Endodermal cell (in vitro differentiated cells): ENCODE measurements at regions not wholly inside any gene's neighbourhood (a gene's known extent, or its start where the extent isn't known, plus 50 kb on each side); places are given as distances from the start of the nearest gene placed in this dataset.

ENCODE experiments used
- DNase-seq: peaks from one replicate; pipeline ENCODE4 v3.0.0-alpha.2; 2017
- H3K27ac ChIP-seq: 2 replicates; pipeline ENCODE4 v1.5.1; 2013; ENCODE audit warnings: mild to moderate bottlenecking, low read depth, low read length, moderate library complexity
- H3K27me3 ChIP-seq: 2 replicates; pipeline ENCODE4 v1.6.1; 2013; ENCODE audit warnings: mild to moderate bottlenecking, low read length, moderate library complexity; ENCODE audit not compliant: insufficient read depth, control insufficient read depth, poor library complexity, severe bottlenecking
- H3K36me3 ChIP-seq: 2 replicates; pipeline ENCODE4 v1.7.0; 2013; ENCODE audit warnings: mild to moderate bottlenecking, low read length, moderate library complexity; ENCODE audit not compliant: control insufficient read depth, insufficient read depth
- H3K4me1 ChIP-seq: one replicate; pipeline ENCODE4 v1.7.0; 2013; ENCODE audit warnings: low read length; ENCODE audit not compliant: control insufficient read depth, insufficient read depth
- H3K4me3 ChIP-seq: 2 replicates; pipeline ENCODE4 v1.5.1; 2013; ENCODE audit warnings: mild to moderate bottlenecking, low read length, moderate library complexity
- H3K9ac ChIP-seq: 2 replicates; pipeline ENCODE4 v1.6.1; 2013; ENCODE audit warnings: mild to moderate bottlenecking, low read length, moderate library complexity; ENCODE audit not compliant: poor library complexity, severe bottlenecking; ENCODE audit errors: extremely low read depth
- H3K9me3 ChIP-seq: 2 replicates; pipeline ENCODE4 v1.6.1; 2013; ENCODE audit warnings: mild to moderate bottlenecking, low read length, moderate library complexity; ENCODE audit not compliant: control insufficient read depth
- H3K27ac Mint-ChIP-seq: 2 replicates; pipeline ENCODE4 v1.8.0; 2020; ENCODE audit warnings: mixed read lengths
- H3K27me3 Mint-ChIP-seq: 2 replicates; pipeline ENCODE4 v1.8.0; 2021; ENCODE audit warnings: mild to moderate bottlenecking, mixed read lengths; ENCODE audit not compliant: insufficient read depth
- H3K36me3 Mint-ChIP-seq: 2 replicates; pipeline ENCODE4 v1.8.0; 2020; ENCODE audit warnings: low read depth, mixed read lengths
- H3K4me1 Mint-ChIP-seq: 2 replicates; pipeline ENCODE4 v1.8.0; 2020; ENCODE audit warnings: mixed read lengths
- H3K4me3 Mint-ChIP-seq: 2 replicates; pipeline ENCODE4 v1.8.0; 2020; ENCODE audit warnings: mild to moderate bottlenecking, moderate library complexity, mixed read lengths
- H3K9me3 Mint-ChIP-seq: 2 replicates; pipeline ENCODE4 v1.8.0; 2020; ENCODE audit warnings: mild to moderate bottlenecking, mixed read lengths
- CTCF ChIP-seq: fragments of 200-600 bp; sonication (generic); conservative IDR thresholded peaks from 2 replicates; pipeline ENCODE4 v1.5.0; 2021; ENCODE audit warnings: antibody characterized with exemption, mild to moderate bottlenecking
- WGBS, 2 experiments: methylation state at CpG; one replicate each; pipeline versions ENCODE4 v1.1.5 to v1.1.7; 2013; ENCODE audit warnings: missing lambda C conversion rate in 2 of 2, mixed read lengths in 1 of 2; ENCODE audit not compliant: insufficient coverage in 1 of 2, insufficient read length in 1 of 2; 5-methylcytosine and 5-hydroxymethylcytosine counted together

DNA sequence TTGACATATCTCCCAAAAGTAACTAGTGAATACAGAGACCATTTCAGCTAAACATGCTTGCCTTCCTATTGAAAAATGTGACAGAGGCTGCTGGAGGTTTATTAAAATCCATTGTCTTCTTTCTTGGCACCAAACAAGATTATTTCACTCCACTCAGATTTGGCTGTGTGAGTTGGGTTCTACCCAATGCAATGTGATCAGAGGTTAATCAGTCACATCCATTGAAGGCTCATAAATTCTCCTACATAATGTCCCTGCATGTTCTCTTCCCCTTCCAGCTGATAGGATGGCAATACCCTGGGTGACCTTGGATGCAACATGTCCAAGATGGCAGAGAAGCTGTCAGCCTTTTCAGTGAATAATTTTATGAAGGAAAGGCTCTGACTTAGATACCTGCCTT lies 54.5 kb downstream of the TKTL2 start:
- Mint-ChIP-seq H3K4me1 (peaks cover 6% of the 10 kb centered on the region), H3K36me3 (peaks cover 9% of the 10 kb centered on the region), H3K27me3 (no peaks in the 10 kb centered on the region), H3K27ac (no peak overlapping the region), H3K4me3 (no peak overlapping the region), H3K9me3 (peaks cover 18% of the 10 kb centered on the region)
- H3K27me3 ChIP-seq = no peaks in the 10 kb centered on the region
- no peaks in the 10 kb centered on the region for H3K36me3 ChIP-seq
- H3K4me3 ChIP-seq = no peak overlapping the region
- no peak overlapping the region for H3K27ac ChIP-seq
- TF ChIP-seq CTCF = no peak
- DNase-seq = no peak
- peaks cover 4% of the 10 kb centered on the region for H3K9me3 ChIP-seq
- no peaks in the 10 kb centered on the region for H3K4me1 ChIP-seq
- H3K9ac ChIP-seq = no peak overlapping the region

GRCh38 chr4:163415668-163416067 lies 57.9 kb downstream of the TKTL2 start:
- Histone ChIP-seq H3K27ac (no peak overlapping the region), H3K9me3 (peaks cover 4% of the 10 kb centered on the region), H3K36me3 (no peaks in the 10 kb centered on the region), H3K27me3 (no peaks in the 10 kb centered on the region), H3K9ac (no peak overlapping the region), H3K4me3 (no peak overlapping the region), H3K4me1 (no peaks in the 10 kb centered on the region)
- Mint-ChIP-seq H3K4me1 (peaks cover 6% of the 10 kb centered on the region), H3K9me3 (peaks cover 29% of the 10 kb centered on the region), H3K27me3 (no peaks in the 10 kb centered on the region), H3K36me3 (peaks cover 10% of the 10 kb centered on the region), H3K4me3 (no peak overlapping the region), H3K27ac (peak overlapping the region; percentile 1)
- no peak for TF ChIP-seq CTCF
- WGBS, 2 experiments = 90% methylated on average over 3 of the region's 3 CpGs; no CpG with 5 or more reads in 1 of the 2 experiments
- no peak for DNase-seq

GRCh38 chr4:163414275-163414674 lies 59.3 kb downstream of the TKTL2 start:
- Histone ChIP-seq H3K9me3 (peaks cover 4% of the 10 kb centered on the region), H3K9ac (no peak overlapping the region), H3K4me1 (no peaks in the 10 kb centered on the region), H3K36me3 (no peaks in the 10 kb centered on the region), H3K27me3 (no peaks in the 10 kb centered on the region), H3K4me3 (no peak overlapping the region), H3K27ac (no peak overlapping the region)
- H3K27me3 Mint-ChIP-seq = no peaks in the 10 kb centered on the region
- peaks cover 29% of the 10 kb centered on the region for H3K9me3 Mint-ChIP-seq
- peaks cover 6% of the 10 kb centered on the region for H3K4me1 Mint-ChIP-seq
- H3K36me3 Mint-ChIP-seq = peaks cover 10% of the 10 kb centered on the region
- TF ChIP-seq CTCF = no peak
- 94 to 96% methylated on average over 2 to 3 of the region's 3 CpGs for WGBS, 2 experiments
- no peak overlapping the region for H3K27ac Mint-ChIP-seq
- H3K4me3 Mint-ChIP-seq = no peak overlapping the region
- DNase-seq = no peak
